ENCODE measurements at regions not wholly inside any gene's neighbourhood (a gene's known extent, or its start where the extent isn't known, plus 50 kb on each side); places are given as distances from the start of the nearest gene placed in this dataset.

GRCh38 chr7:45252857-45253256 is 95.3 kb downstream of the RAMP3 start (continued):
- TF ChIP-seq ZNF462 (CRISPR knock-in tag; IDR thresholded peaks at IDR 0.05) (no peak), EZH2 (IDR thresholded peaks at IDR 0.05; ENCODE audit: low read depth, unreplicated experiment) (no peak), CREB1 (CRISPR knock-in tag; IDR thresholded peaks at IDR 0.05; ENCODE audit: low read depth) (no peak)

- no peak for DNase-seq (ENCODE audit: low spot score)
- Histone ChIP-seq H4K20me1 (replicated peaks; ENCODE audit: insufficient read depth) (no peaks in the 10 kb centered on the region), H3K79me2 (replicated peaks; ENCODE audit: insufficient read depth) (no peaks in the 10 kb centered on the region), H3F3A (replicated peaks; ENCODE audit: low read depth) (no peaks in the 10 kb centered on the region), H3K9me2 (ENCODE audit: insufficient read depth) (0 out of 2 replicates have a peak, but pooled peaks cover 4% of the 10 kb centered on the region), H2AFZ (no peak overlapping the region), H3K4me2 (no peak overlapping the region), H3K4me3 (no peak overlapping the region), H3K27me3 (ENCODE audit: insufficient read depth) (no peaks in the 10 kb centered on the region), H3K4me1 (ENCODE audit: insufficient read depth) (no peaks in the 10 kb centered on the region), H3K27ac (ENCODE audit: low read depth) (no peak overlapping the region), H3K36me3 (ENCODE audit: insufficient read depth) (no peaks in the 10 kb centered on the region)
- Mint-ChIP-seq H3K9me3 (no peaks in the 10 kb centered on the region), H3K27ac (no peak overlapping the region), H3K4me3 (no peak overlapping the region), H3K36me3 (ENCODE audit: low read depth) (no peaks in the 10 kb centered on the region), H3K4me1 (peaks cover 3% of the 10 kb centered on the region), H3K27me3 (ENCODE audit: insufficient read depth, low read depth, poor library complexity) (peaks cover 1% of the 10 kb centered on the region)
- no peak for ATAC-seq
- TF ChIP-seq ETS1 (IDR thresholded peaks at IDR 0.05) = no peak
- TF ChIP-seq EZH2phosphoT487 (IDR thresholded peaks at IDR 0.05; ENCODE audit: unreplicated experiment) = no peak
- no peak for TF ChIP-seq CREB1 (CRISPR knock-in tag; IDR thresholded peaks at IDR 0.05; ENCODE audit: low read depth)
These were observed 95.8 kb downstream of the RAMP3 start for GRCh38 chr7:45253368-45253767.

Measured in GM23338 (cell line).